Common myeloid progenitor, CD34-positive (primary cell): ENCODE measurements at regions not wholly inside any gene's neighbourhood (a gene's known extent, or its start where the extent isn't known, plus 50 kb on each side); places are given as distances from the start of the nearest gene placed in this dataset.
"Not testable (repeated sequence)": the region's sequence is repeated elsewhere in the genome, so short reads cannot be mapped to it uniquely, and the experiment has no call there.

Source experiments
- CTCF ChIA-PET: fragments of 350-600 bp; sonication (Branson Sonifier 250); formaldehyde crosslinking; loops from one replicate; lab custom pipeline; 2021; ENCODE audit warnings: antibody characterized with exemption; lab: Charles Lee
- POLR2A ChIA-PET: fragments of 350-600 bp; sonication (Branson Sonifier 250); formaldehyde crosslinking; loops from one replicate; lab custom pipeline; 2021; ENCODE audit warnings: antibody characterized with exemption; lab: Charles Lee
- DNase-seq, 3 donors: peaks; one replicate each; pipeline versions ENCODE4 v3.0.0 to v3.0.0-alpha.2; 2013
- H3K27ac ChIP-seq, 2 experiments: 1 replicate in 1 of 2; 2 replicates in 1 of 2; pipeline ENCODE4 v1.7.0; 2013; ENCODE audit warnings: inconsistent platforms in 2 of 2, low read length in 2 of 2, mild to moderate bottlenecking in 2 of 2, low read depth in 1 of 2, moderate library complexity in 1 of 2; ENCODE audit not compliant: severe bottlenecking in 2 of 2, insufficient read depth in 1 of 2, poor library complexity in 1 of 2
- H3K27me3 ChIP-seq, 5 experiments: replicated peaks in 2 of 5; 1 replicate in 3 of 5; 2 replicates in 2 of 5; pipeline versions ENCODE4 v1.6.1 to v1.7.0; 2013; ENCODE audit warnings: low read length in 4 of 5, mild to moderate bottlenecking in 2 of 5, moderate library complexity in 2 of 5, inconsistent platforms in 1 of 5; ENCODE audit not compliant: insufficient read depth in 5 of 5, control insufficient read depth in 4 of 5
- H3K36me3 ChIP-seq, 4 experiments: 1 replicate in 2 of 4; 2 replicates in 2 of 4; pipeline versions ENCODE4 v1.6.1 to v1.7.0; 2013; ENCODE audit warnings: low read length in 3 of 4, control low read depth in 1 of 4, mild to moderate bottlenecking in 1 of 4; ENCODE audit not compliant: control insufficient read depth in 4 of 4, insufficient read depth in 4 of 4
- H3K4me1 ChIP-seq, 4 experiments: 1 replicate in 3 of 4; 2 replicates in 1 of 4; pipeline versions ENCODE4 v1.6.1 to v1.7.1; 2013; ENCODE audit warnings: low read length in 3 of 4, mild to moderate bottlenecking in 3 of 4, control low read depth in 1 of 4, inconsistent platforms in 1 of 4, moderate library complexity in 1 of 4; ENCODE audit not compliant: control insufficient read depth in 4 of 4, insufficient read depth in 4 of 4; ENCODE audit errors: control extremely low read depth in 1 of 4
- H3K4me3 ChIP-seq, 7 experiments: 1 replicate in 4 of 7; 2 replicates in 3 of 7; pipeline versions ENCODE4 v1.5.1 to v1.7.0; 2013; ENCODE audit warnings: mild to moderate bottlenecking in 7 of 7, low read length in 6 of 7, moderate library complexity in 6 of 7, inconsistent platforms in 2 of 7, low read depth in 2 of 7, control low read depth in 1 of 7; ENCODE audit not compliant: insufficient read depth in 4 of 7, control insufficient read depth in 1 of 7; ENCODE audit errors: extremely low read depth in 1 of 7
- H3K9me3 ChIP-seq, 5 experiments: 1 replicate in 4 of 5; 2 replicates in 1 of 5; pipeline versions ENCODE4 v1.6.1 to v1.7.1; 2013; ENCODE audit warnings: low read length in 4 of 5, mild to moderate bottlenecking in 2 of 5, inconsistent platforms in 1 of 5, low read depth in 1 of 5, moderate library complexity in 1 of 5; ENCODE audit not compliant: control insufficient read depth in 4 of 5, insufficient read depth in 2 of 5; ENCODE audit errors: control extremely low read depth in 1 of 5
- WGBS: methylation state at CpG from one replicate; pipeline ENCODE4 v1.1.5; 2013; ENCODE audit not compliant: insufficient coverage; 5-methylcytosine and 5-hydroxymethylcytosine counted together

GRCh38 chr6:137975188-137975940, 108.3 kb downstream of the TNFAIP3 start:
- H3K9me3 ChIP-seq = no peaks in the 10 kb centered on the region
- ChIA-PET POLR2A (no interaction called here), CTCF (interaction anchor here (0.7 to 2.9 kb wide), 15 partner anchors 24 to 314 kb away, joined by 3 to 16 read pairs (median 3); no protein-coding TSS in a partner anchor)
- H3K27ac ChIP-seq = peak overlapping the region in 1 of 2 experiments; percentile 62
- no peaks in the 10 kb centered on the region for H3K36me3 ChIP-seq
- WGBS = 70% methylated on average over 2 of the region's 6 CpGs
- H3K4me3 ChIP-seq = peak overlapping the region in 2 of 7 experiments; percentile 3 to 58
- peak; percentile 32 to 66 (median 59) for DNase-seq
- no peaks in the 10 kb centered on the region for H3K27me3 ChIP-seq
- H3K4me1 ChIP-seq = peaks cover 0 to 21% (median 13%) of the 10 kb centered on the region in 4 experiments

GRCh38 chr6:137976430-137976829, 109.4 kb downstream of the TNFAIP3 start:
- Histone ChIP-seq H3K27ac (no peak overlapping the region), H3K27me3 (no peaks in the 10 kb centered on the region), H3K4me1 (peaks cover 0 to 18% (median 12%) of the 10 kb centered on the region in 4 experiments), H3K36me3 (no peaks in the 10 kb centered on the region), H3K4me3 (no peak overlapping the region), H3K9me3 (no peaks in the 10 kb centered on the region)
- DNase-seq = no peak
- ChIA-PET CTCF (interaction anchor here (0.7 to 2.9 kb wide), 5 partner anchors 26 to 272 kb away, joined by 3 to 16 read pairs (median 3); no protein-coding TSS in a partner anchor), POLR2A (no interaction called here)

GRCh38 chr6:137977206-137977605, 110.1 kb downstream of the TNFAIP3 start:
- H3K4me3 ChIP-seq = no peak overlapping the region
- DNase-seq = no peak
- POLR2A ChIA-PET = no interaction called here
- H3K9me3 ChIP-seq = no peaks in the 10 kb centered on the region
- H3K27ac ChIP-seq = no peak overlapping the region
- no peaks in the 10 kb centered on the region for H3K36me3 ChIP-seq
- peaks cover 0 to 18% (median 12%) of the 10 kb centered on the region in 4 experiments for H3K4me1 ChIP-seq
- no peaks in the 10 kb centered on the region for H3K27me3 ChIP-seq
- CTCF ChIA-PET = interaction anchor here (2.9 kb wide), 1 partner anchor 273 kb away, joined by 16 read pairs; no protein-coding TSS in a partner anchor
- 100% methylated on average over 2 of the region's 6 CpGs for WGBS

- DNase-seq = no peak
Measured at GRCh38 chr6:137977814-137978213, 110.8 kb downstream of the TNFAIP3 start.

GRCh38 chr6:137978252-137978896, 111.3 kb downstream of the TNFAIP3 start:
- CTCF ChIA-PET = no interaction called here
- no peak for DNase-seq

More at GRCh38 chr6:137977814-137978213, 110.8 kb downstream of the TNFAIP3 start:
- CTCF ChIA-PET = no interaction called here
- H3K4me3 ChIP-seq = no peak overlapping the region
- no peaks in the 10 kb centered on the region for H3K9me3 ChIP-seq
- no peaks in the 10 kb centered on the region for H3K27me3 ChIP-seq
- H3K4me1 ChIP-seq = peaks cover 0 to 18% (median 12%) of the 10 kb centered on the region in 4 experiments
- POLR2A ChIA-PET = no interaction called here
- 100% methylated on average over 1 of the region's 3 CpGs for WGBS
- no peaks in the 10 kb centered on the region for H3K36me3 ChIP-seq
- no peak overlapping the region for H3K27ac ChIP-seq

GRCh38 chr6:137979263-137979662, 112.2 kb downstream of the TNFAIP3 start:
- 100% methylated on average over 6 of the region's 6 CpGs for WGBS
- H3K27ac ChIP-seq, POLR2A ChIA-PET, H3K9me3 ChIP-seq, H3K4me3 ChIP-seq, H3K27me3 ChIP-seq, H3K36me3 ChIP-seq, DNase-seq: not testable (repeated sequence)
- peaks cover 0 to 18% (median 12%) of the 10 kb centered on the region in 4 experiments for H3K4me1 ChIP-seq
- CTCF ChIA-PET = interaction anchor here (0.9 to 1.1 kb wide), 2 partner anchors 34 to 111 kb away, joined by 3 read pairs; no protein-coding TSS in a partner anchor

More at GRCh38 chr6:137978252-137978896, 111.3 kb downstream of the TNFAIP3 start:
- 91% methylated on average over 8 of the region's 8 CpGs for WGBS
- H3K27me3 ChIP-seq = no peaks in the 10 kb centered on the region
- no peak overlapping the region for H3K27ac ChIP-seq
- no peaks in the 10 kb centered on the region for H3K36me3 ChIP-seq
- POLR2A ChIA-PET = no interaction called here
- peaks cover 0 to 18% (median 12%) of the 10 kb centered on the region in 4 experiments for H3K4me1 ChIP-seq
- H3K4me3 ChIP-seq = no peak overlapping the region
- H3K9me3 ChIP-seq = no peaks in the 10 kb centered on the region
